HEK293 (cell line): ENCODE measurements at regions not wholly inside any gene's neighbourhood (a gene's known extent, or its start where the extent isn't known, plus 50 kb on each side); places are given as distances from the start of the nearest gene placed in this dataset.

ENCODE experiments used
- BCL11A ChIP-seq: fragments of 450-650 bp; formaldehyde crosslinking; IDR thresholded peaks from 2 replicates; pipeline ENCODE4 v1.5.1; 2016; ENCODE audit warnings: low read depth, missing biosample characterization, missing genetic modification characterization
- KLF16 ChIP-seq: fragments of 450-650 bp; formaldehyde crosslinking; IDR thresholded peaks from 2 replicates; pipeline ENCODE4 v1.5.1; 2017; ENCODE audit warnings: missing biosample characterization, missing genetic modification characterization
- KLF9 ChIP-seq: fragments of 450-650 bp; formaldehyde crosslinking; IDR thresholded peaks from 2 replicates; pipeline ENCODE4 v1.5.1; 2016; ENCODE audit warnings: missing biosample characterization, missing genetic modification characterization, low read depth
- PATZ1 ChIP-seq: fragments of 450-650 bp; formaldehyde crosslinking; IDR thresholded peaks from 2 replicates; pipeline ENCODE4 v1.5.1; 2016; ENCODE audit warnings: missing biosample characterization, missing genetic modification characterization
- YY1 ChIP-seq: fragments of 450-650 bp; formaldehyde crosslinking; IDR thresholded peaks from 2 replicates; pipeline ENCODE4 v1.5.1; 2018; ENCODE audit warnings: missing biosample characterization, missing genetic modification characterization
- ZBTB21 ChIP-seq: fragments of 450-650 bp; formaldehyde crosslinking; IDR thresholded peaks from 2 replicates; pipeline ENCODE4 v1.5.1; 2017; ENCODE audit warnings: missing biosample characterization, missing genetic modification characterization
- ZBTB7A ChIP-seq: fragments of 450-650 bp; formaldehyde crosslinking; IDR thresholded peaks from 2 replicates; pipeline ENCODE4 v1.5.1; 2016; ENCODE audit warnings: low read depth, missing biosample characterization, missing genetic modification characterization
- ZNF121 ChIP-seq: fragments of 450-650 bp; formaldehyde crosslinking; IDR thresholded peaks from 2 replicates; pipeline ENCODE4 v1.5.1; 2016; ENCODE audit warnings: missing biosample characterization, missing genetic modification characterization
- ZNF473 ChIP-seq: fragments of 450-650 bp; formaldehyde crosslinking; IDR thresholded peaks from 2 replicates; pipeline ENCODE4 v1.5.1; 2017; ENCODE audit warnings: missing biosample characterization, missing genetic modification characterization
- ZNF677 ChIP-seq: fragments of 450-650 bp; IDR thresholded peaks from 2 replicates; pipeline ENCODE4 v1.5.0; 2018; ENCODE audit warnings: missing biosample characterization, mild to moderate bottlenecking, missing genetic modification characterization, moderate library complexity
- ZNF776 ChIP-seq: fragments of 450-650 bp; formaldehyde crosslinking; IDR thresholded peaks from 2 replicates; pipeline ENCODE4 v1.5.0; 2017; ENCODE audit warnings: missing biosample characterization, missing genetic modification characterization, borderline replicate concordance
- TF ChIP-seq, protein P1 (sequence below): fragments of 450-650 bp; formaldehyde crosslinking; IDR thresholded peaks from 2 replicates; pipeline ENCODE4 v1.5.1; 2016; ENCODE audit warnings: missing biosample characterization, missing genetic modification characterization

- TF ChIP-seq KLF9 (tag by site-specific recombination) (no peak), ZNF121 (tag by site-specific recombination) (no peak), ZBTB7A (tag by site-specific recombination) (no peak), ZNF677 (tag by site-specific recombination) (no peak), ZNF473 (tag by site-specific recombination) (no peak), KLF16 (tag by site-specific recombination) (no peak), ZBTB21 (tag by site-specific recombination) (no peak), ZNF776 (no peak), BCL11A (no peak), PATZ1 (tag by site-specific recombination) (no peak), YY1 (no peak)
- TF ChIP-seq, protein P1, sequence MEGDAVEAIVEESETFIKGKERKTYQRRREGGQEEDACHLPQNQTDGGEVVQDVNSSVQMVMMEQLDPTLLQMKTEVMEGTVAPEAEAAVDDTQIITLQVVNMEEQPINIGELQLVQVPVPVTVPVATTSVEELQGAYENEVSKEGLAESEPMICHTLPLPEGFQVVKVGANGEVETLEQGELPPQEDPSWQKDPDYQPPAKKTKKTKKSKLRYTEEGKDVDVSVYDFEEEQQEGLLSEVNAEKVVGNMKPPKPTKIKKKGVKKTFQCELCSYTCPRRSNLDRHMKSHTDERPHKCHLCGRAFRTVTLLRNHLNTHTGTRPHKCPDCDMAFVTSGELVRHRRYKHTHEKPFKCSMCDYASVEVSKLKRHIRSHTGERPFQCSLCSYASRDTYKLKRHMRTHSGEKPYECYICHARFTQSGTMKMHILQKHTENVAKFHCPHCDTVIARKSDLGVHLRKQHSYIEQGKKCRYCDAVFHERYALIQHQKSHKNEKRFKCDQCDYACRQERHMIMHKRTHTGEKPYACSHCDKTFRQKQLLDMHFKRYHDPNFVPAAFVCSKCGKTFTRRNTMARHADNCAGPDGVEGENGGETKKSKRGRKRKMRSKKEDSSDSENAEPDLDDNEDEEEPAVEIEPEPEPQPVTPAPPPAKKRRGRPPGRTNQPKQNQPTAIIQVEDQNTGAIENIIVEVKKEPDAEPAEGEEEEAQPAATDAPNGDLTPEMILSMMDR (tag by site-specific recombination), result no peak
Observed at GRCh38 chr6:62746968-62747367, 460.9 kb upstream of the KHDRBS2 start.
